DMS153 (cell line): ENCODE measurements at regions not wholly inside any gene's neighbourhood (a gene's known extent, or its start where the extent isn't known, plus 50 kb on each side); places are given as distances from the start of the nearest gene placed in this dataset.
"Not testable (repeated sequence)": the region's sequence is repeated elsewhere in the genome, so short reads cannot be mapped to it uniquely, and the experiment has no call there.

ENCODE experiments used
- DNase-seq: peaks from one replicate; lab custom pipeline; 2025; lab: John Stamatoyannopoulos, UW

- no peak for DNase-seq
Observed at GRCh38 chr12:25684070-25684469, 131.0 kb upstream of the LMNTD1 start.

GRCh38 chr12:25686351-25686750 lies 133.3 kb upstream of the LMNTD1 start:
- DNase-seq: no peak

- no peak for DNase-seq
Observed at GRCh38 chr12:25687226-25687625, 134.1 kb upstream of the LMNTD1 start.

DNA sequence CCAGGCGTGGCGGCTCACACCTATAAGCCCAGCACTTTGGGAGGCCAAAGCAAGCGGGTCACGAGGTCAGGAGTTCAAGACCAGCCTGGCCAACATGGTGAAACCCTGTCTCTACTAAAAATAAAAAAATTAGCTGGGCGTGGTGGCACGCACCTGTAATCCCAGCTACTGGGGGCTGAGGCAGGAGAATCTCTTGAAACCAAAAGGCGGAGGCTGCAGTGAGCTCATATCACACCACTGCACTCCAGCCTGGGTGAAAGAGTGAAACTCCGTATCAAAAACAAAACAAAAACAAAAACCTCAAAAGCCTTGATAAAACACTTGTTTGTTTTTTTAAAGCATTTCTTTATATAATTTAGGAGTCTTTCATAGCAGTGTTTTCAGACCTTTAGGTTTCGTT lies 135.8 kb upstream of the LMNTD1 start:
- DNase-seq: not testable (repeated sequence)

DNA sequence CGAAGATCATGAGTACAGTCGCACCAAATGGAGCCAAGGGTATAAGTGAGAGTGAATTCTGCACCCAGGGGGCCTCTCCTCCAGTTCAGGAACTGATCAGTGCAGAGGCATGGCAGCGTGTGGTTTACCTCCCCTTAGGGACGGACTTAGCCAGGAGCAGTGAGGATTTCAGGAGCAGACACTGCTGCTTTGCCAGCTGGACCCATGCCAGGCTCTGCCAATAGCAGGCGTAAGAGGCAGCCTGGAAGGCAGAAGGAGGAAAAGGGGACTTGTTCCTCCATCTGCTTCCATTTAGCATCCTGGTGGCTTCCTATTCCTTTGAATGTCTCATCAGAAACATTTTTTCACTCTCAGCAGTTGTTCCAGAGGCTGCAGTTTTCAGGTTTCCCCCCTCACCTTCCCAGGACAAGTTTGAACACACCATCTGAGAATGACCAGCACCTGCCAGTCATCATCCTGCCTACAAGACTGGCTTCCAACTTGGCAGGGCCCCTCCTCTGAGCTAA lies 137.0 kb upstream of the LMNTD1 start:
- peak; percentile 8 for DNase-seq

DNA sequence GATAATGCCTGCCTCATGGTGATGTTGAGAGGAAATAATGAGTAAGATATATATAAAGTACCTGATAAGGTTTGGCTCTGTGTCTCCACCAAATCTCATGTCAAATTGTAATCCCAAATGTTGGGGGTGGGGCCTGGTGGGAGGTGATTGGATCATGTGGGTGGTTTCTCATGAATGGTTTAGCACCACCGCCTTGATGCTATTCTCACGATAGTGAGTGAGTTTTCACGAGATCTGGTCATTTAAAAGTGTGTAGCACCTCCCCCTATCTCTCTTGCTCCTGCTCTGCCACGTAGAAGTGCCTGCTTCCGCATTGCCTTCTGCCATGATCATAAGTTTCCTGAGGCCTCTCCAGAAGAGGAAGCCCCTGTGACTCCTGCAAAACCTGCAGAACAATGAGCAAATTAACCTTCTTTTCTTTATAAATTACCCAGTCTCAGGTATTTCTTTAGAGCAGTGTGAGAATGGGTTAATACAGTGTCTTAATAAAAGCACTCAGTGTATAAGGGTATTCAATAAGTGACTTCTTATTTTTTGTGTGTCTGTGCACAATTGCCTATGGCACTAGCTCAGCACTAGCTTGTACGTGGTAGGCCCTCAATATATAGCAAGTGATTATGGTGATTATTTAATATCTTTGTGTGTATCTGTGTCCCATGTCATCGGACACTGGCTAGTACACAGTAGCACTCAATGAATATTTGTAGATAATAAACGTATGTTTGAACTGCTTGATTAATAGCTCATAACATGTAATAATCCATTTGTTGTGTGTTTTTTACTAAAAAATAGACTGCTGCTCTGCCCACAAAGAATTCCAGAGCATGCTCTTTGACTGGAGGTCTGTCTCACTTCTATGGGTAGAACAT lies 138.1 kb upstream of the LMNTD1 start:
- DNase-seq: no peak

DNA sequence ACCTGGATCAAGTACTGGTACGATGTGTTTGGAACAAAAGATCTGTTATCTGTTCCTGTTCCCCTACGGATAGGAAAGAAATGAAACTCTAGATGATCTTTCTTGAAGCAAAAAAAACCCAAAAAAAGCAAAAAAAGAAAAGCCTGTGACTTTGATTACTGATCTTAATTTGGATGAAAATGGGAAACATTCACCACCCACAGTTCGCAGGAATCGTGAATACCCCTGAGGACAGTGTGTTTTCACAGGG lies 138.7 kb upstream of the LMNTD1 start:
- DNase-seq: no peak

GRCh38 chr12:25692115-25693035 lies 139.3 kb upstream of the LMNTD1 start:
- DNase-seq: no peak

GRCh38 chr12:25694072-25694471 lies 141.0 kb upstream of the LMNTD1 start:
- no peak for DNase-seq

- DNase-seq: no peak
Observed at GRCh38 chr12:25695574-25695973, 142.5 kb upstream of the LMNTD1 start.

DNA sequence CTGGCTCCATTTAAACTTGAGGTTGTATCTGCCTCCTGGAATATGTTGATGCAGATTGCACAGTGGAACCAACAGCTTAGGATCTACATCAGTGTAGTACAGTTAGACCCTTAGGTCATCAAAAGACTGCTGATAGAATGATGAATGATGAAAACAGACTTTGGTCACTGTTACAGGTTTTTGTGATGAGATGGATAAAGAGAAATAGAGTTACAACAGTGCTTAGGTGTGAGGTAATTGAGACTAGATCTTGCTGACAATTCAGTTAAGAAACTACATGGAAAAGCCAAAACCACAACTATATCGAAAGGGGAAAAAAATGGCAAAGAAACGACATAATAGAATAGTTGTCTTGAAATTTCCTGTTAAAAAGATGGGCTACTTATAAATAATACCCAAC lies 145.7 kb upstream of the LMNTD1 start:
- DNase-seq: no peak

- DNase-seq: no peak
Observed at GRCh38 chr12:25699454-25699853, 146.4 kb upstream of the LMNTD1 start.

- no peak for DNase-seq
Observed at GRCh38 chr12:25701290-25701689, 148.2 kb upstream of the LMNTD1 start.

DNA sequence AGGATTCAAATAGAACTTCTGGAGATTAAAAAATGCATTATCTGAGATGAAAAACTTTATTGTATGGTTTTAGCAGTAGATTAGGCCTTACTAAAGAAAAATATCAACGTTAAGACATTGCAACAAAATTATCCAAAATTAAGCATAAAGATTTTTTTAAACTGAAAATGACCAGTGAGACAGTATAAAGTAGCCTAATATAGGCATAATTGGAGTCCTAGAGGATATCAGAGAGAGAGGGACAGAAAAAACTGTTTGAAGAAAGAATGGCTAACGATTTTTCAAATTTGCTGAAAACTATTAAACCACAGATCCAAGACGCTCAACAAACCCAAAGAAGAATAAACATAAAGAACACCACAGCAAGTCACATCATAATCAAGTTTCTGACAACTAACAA lies 149.5 kb upstream of the LMNTD1 start:
- no peak for DNase-seq

DNA sequence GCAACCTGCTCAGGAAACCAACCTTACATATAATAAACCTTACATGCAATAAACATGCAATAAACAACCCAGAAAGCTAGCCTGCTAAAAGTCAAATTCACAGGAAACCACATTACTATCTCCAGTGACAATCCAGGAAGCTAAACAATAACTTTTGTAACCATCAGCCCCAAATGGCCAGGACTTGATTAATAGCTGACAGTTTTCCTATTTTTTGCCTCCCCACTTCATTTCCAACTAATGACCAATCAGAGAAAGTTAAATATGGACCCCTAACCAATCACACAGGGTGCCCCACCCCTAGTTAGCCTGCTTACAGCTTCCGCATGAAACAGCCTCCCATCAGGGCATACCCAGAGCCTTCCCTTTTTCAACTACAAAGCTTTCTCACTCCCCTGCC lies 152.2 kb upstream of the LMNTD1 start:
- no peak for DNase-seq

- not testable (repeated sequence) for DNase-seq
Observed at GRCh38 chr12:25706646-25707045, 153.6 kb upstream of the LMNTD1 start.

- DNase-seq: no peak
Observed at GRCh38 chr12:25707056-25707455, 154.0 kb upstream of the LMNTD1 start.

- DNase-seq: no peak
Observed at GRCh38 chr12:25708661-25709060, 155.6 kb upstream of the LMNTD1 start.

GRCh38 chr12:25710128-25710527 lies 157.0 kb upstream of the LMNTD1 start:
- DNase-seq: no peak

- DNase-seq: not testable (repeated sequence)
Observed at GRCh38 chr12:25710938-25711605, 158.0 kb upstream of the LMNTD1 start.

DNA sequence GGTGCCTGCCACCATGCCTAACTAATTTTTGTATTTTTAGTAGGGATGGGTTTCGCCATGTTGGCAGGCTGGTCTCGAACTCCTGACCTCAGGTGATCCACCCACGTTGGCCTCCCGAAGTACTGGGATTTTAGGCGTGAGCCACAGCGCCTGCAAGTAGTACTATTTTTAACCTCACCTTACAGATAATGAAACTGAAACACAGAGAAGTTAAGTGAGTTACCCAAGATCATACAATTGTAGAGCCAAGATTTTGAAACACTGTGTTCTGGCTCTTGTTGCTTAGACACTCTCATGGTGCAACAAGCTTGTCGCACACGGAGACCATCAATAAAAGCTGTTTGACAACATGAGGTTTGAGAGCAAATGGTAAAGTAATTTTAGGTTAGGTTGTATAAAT lies 159.1 kb upstream of the LMNTD1 start:
- no peak for DNase-seq

- DNase-seq: no peak
Observed at GRCh38 chr12:25713264-25713663, 160.2 kb upstream of the LMNTD1 start.
